ENCODE measurements at regions not wholly inside any gene's neighbourhood (a gene's known extent, or its start where the extent isn't known, plus 50 kb on each side); places are given as distances from the start of the nearest gene placed in this dataset.

DNA sequence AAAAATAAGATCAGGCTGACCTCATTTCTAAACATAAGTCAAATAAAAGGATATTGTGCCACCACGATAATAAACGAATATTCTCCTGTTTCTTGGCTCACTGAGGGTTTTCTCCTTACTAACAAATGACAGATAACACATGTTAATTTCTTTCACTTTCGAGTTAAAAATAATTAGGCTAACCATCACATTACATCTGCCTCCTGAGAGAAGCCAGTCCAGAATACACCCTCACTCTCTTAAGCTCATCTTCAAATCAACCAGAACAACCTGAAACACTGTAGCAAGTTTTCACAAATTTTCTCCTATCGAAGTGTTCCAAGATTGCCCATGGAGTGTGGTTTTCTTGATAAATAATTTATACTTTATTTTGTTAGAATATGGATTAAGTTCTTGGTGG lies 1285.6 kb upstream of the EYS start:
- DNase-seq, result no peak

DNA sequence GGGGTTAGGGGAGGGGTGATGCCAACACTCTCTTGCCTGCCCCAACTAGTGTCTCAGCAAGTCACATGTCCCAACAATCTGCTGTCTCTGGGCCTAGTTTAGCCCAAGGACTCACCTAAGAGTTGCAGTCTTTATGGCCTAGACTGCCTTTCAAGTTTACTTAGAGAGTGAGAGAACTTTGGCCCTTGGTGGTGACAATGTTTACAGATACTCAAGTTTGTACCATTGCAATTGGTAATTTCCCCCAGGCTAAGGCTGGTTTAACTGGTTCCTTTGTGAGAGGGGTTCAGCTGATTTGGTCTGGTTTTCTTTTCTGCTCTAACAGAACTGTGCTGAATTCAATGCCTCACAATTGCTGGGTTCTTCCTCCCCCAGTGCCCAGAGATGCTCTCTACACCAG lies 1279.9 kb upstream of the EYS start:
- DNase-seq, result no peak

DNA sequence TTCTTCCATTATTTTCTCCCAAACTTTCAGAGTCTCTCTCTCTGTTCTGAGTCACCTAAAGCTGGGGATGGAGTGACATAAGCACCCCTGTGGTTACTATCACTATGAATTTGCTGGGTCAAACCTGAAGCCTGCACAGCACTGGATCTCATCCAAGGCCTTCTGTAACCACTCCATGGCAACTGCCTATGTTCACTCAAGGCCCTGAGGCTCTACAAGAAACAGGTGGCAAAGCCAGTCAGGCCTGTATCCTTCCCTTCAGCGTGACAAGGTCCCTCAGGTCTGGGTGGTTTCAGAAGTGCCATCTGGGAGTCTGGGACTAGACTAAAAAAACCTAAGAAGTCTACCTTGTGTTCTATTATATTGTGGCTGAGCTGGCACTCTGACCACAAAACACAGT lies 1278.8 kb upstream of the EYS start:
- DNase-seq, result no peak

DNA sequence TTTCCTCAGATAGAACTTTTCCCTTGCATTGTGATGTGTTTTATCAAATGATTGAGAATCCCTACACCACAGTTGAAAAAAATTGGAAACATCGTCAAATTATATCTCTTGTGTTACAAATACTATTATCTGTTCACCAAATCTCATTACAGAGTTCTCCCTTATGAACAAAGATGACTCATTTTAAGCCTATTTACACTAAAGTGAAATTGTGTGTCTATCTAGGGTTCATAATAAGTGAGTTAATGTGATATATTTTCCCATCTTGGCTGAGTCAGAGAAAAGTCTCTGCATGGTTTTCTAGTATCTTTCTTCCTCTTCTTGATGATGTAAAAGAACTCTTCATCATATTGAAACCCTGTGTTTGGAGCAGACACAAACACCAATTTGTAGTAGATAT lies 1263.3 kb upstream of the EYS start:
- DNase-seq, result no peak

DNA sequence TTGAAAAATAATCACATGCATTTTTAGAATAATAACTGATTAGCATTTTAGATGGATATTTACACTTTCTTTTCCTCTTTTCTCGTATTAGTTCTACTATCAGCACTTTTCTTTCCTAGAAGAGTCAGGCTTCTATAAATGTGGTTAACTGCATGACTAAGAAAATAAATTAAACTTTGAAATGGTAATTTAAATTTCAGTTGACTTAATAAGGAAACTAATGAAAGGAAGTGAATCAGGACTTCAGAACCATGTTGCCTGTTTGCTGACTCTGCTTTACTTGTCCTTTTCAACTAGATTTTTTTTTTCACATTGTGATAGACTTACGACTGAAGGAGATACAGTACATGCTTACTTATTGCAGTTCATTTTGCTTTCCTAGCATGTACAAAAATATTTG lies 1258.2 kb upstream of the EYS start:
- no peak for DNase-seq

DNA sequence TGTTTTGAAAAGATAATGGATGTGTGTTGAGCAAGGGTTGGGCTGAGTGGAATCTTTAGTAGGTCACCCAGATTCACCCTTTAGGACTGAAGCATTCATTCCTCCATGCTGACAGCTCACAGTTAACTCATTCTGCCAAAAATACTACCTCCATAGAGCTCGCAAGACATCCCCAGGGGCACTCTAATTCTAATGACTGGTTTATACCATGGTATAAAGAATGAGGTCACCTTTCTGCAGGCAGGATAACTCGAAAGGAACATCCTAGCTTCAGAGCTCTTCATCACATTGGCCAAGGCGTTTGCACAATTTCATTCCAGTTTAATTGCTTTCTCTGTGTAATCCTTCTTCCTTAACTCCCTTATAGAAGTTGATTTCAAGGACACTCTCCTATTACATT lies 1257.2 kb upstream of the EYS start:
- DNase-seq, result no peak

DNA sequence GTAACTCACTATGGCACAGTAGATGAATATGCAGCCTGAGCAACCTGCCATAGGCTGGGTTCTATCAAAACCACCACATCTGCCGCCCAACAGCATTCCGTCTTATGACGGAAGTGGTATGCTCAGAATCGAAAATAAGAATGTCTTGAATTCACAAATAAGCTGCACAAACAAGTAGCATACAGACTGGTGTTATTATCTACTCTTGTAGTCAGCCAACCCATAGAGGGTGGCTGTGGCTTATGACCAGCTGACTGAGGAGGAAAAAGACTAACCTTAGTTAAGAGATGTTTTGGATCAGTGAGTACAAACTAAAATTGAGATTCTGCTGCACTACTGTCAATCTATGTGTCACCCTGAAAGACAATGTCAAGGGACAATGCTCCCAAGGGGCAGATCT lies 1255.1 kb upstream of the EYS start:
- DNase-seq, result no peak

DNA sequence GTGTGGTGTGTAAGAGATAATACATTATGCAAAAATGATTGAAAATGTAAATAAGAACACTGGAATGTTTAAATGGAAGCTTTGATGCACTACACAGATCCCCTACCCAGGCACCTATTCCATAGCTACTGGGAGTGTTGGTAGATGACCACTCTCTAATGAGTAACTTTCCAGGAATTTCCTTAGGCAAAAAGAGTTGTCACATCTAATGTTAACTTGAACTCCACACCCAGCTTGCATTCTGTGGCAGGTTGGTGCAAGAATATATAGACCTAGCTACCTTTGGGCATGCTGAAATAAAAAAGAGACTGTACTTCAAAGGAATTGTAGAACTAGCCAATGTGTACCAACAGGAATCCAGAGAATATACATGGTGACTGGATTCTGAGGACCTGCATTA lies 1254.2 kb upstream of the EYS start:
- no peak for DNase-seq

DNA sequence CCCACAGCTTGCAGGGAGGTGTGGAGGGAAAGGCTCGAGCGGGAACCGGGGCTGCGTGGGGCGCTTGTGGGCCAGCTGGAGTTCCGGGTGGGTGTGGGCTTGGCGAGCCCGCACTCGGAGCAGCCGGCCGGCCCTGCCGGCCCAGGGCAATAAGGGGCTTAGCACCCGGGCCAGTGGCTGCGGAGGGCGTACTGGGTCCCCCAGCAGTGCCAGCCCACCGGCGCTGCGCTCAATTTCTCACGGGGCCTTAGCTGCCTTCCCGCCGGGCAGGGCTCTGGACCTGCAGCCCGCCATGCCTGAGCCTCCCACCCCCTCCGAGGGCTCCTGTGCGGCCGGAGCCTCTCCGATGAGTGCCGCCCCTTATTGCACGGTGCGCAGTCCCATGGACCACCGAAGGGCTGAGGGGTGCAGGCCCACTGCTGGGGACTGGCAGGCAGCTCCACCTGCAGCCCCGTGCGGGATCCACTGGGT lies 1242.2 kb upstream of the EYS start:
- DNase-seq, result no peak

DNA sequence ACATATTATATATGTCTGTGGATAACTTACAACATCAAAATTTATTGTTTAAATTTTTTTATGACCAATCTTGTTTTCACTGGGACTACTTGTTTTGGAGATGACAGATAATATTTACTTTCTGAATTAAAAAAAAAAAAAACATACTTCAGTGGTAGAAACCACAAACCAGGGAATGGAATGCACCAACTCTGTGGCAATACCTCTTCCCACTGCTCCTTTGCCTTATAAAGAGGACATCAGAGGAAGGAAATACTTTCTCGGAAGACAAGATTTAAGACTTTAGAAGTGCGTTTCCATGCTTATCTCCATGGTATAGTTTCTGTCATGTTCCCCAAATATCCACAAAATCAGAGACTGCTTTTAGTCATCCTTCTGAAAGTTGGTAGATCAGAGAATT lies 1241.1 kb upstream of the EYS start:
- DNase-seq, result no peak

DNA sequence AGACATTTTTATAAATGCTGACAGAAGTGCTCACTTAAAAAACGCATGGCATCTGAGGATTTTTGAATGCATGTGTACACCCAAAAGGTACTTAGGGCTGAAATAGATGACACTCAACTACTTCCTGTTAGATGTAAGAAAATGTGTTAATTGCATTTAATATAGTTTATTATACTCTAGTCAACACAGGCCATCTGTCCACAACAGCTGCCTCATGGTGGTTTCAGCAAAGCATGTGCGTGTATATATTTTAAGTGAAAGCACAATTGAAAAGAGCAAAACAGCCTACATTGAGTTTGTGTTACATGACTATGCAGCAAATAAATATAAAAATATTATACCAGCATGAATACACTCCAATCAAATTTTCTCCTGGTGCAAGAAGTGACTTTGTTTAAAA lies 1233.0 kb upstream of the EYS start:
- DNase-seq, result peak; percentile 61

DNA sequence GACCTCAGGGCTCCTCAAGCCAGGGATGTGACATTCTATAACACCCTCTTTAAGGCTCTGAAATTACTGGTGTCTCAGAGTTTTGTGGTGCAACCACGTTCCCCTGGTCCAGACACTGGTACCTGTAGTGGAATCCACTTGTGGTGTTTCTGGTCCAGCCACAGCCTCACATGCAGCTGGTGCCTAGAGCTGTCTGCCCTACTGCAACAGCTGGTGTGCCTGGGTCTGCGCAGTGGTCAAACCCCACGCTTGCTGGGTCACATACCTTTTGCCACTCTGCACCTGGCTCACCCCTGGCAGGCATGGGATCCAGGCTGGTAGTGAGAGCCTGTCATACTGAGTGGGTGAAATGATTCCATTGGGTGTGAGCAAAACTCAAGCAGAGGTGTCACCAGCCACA lies 1230.2 kb upstream of the EYS start:
- no peak for DNase-seq

DNA sequence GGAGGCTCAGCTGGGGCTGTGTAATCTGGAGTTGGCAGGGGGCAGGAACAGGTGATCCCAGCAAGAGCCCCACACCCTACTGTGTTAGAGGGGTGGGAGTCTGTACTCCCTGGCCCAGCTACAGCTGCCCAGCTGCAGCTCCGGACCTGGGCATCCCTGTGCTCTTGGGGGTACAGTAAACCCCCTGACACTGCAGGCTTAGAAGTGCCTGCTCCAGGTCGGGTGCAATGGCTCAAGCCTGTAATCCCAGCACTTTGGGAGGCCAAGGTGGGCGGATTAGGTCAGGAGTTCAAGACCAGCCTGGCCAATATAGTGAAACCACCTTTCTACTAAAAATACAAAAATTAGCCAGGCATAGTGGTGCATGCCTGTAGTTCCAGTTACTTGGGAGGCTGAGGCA lies 1228.6 kb upstream of the EYS start:
- no peak for DNase-seq

DNA sequence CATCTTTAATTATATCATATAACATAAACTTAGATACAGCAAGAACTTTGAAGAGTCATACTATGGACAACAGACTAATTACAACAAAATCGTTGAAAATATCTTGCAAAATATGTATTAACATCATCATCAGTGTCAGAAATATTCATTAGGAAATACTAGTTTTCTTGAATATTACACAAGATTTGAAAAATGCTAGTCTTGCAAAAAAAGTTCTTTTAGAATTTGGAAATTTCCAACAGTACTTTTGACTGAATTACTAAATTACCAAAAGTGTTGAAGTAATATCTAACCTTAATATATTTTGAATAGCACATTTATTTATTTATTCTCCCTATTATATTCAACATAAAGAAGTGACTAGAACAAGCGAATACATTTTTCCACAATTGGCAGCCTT lies 1224.8 kb upstream of the EYS start:
- no peak for DNase-seq

DNA sequence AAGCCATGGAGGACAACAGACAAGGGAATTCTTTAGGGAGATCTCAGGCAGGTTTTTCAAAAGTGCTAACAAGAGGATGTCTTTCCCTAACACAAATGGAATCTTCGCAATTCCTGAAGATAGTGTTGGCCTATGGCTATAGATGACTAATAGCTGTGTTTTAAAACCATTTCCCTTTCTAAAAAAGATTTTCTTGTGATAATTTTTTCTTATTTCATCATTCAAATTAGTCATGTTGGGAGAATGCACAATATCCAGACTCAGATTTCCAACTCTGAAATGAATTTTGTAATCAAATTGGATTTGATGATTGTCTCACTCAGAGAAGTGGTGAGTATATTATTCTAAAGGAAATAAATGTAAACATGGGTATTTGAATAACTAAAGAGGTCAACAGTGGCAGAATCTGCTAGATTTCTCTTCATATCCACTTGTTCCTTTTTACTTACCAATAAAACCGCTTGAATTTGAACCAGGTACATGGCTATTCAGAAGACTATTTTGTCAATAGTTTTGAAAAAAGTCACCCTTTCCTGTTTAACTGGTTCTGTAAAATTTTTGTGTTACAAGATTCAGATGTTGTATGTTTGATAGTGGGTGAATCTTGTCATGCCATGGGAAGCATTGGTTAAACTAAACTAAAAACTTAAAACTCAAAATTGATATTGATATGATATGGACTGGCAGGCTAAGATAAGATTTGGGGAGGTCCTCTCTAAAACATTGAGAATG lies 1223.7 kb upstream of the EYS start:
- DNase-seq, result no peak

DNA sequence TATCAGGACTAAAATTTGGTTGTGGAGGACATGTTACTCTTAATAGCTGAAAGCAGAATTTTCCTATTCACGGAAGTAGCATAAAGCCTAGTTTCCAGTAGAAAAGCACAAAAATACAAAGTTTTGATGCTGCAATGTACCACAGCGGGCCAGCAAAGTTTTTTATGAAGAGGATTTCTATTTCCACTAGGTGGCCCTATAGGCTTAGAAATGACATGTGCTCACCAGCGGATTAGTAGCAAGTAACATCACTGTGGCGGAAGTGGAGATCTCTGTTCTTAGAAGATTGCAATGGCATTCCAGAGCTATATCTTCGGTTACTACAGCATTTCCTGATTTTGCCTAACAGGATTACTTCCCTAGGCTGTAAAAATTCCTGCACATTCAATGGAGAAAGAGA lies 1219.0 kb upstream of the EYS start:
- peak; percentile 54 for DNase-seq

DNA sequence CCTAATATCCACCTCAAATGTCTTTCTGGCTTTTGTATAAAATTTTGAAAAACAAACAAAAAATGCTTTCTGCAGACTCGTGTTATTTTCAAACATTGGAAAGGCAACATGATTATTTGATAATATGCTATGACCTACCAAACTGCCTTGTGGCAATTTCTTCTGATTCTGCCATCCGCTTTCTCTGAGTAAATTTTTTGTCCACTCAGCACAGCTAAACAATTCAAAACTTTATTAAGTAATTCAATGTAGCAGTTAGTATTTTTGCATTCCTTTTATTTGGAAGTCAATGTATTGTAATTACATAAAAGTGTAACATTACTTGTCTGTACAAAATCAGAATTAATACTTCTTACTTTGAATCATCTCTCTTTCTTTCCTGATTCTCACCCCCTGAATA lies 1206.6 kb upstream of the EYS start:
- DNase-seq, result no peak

DNA sequence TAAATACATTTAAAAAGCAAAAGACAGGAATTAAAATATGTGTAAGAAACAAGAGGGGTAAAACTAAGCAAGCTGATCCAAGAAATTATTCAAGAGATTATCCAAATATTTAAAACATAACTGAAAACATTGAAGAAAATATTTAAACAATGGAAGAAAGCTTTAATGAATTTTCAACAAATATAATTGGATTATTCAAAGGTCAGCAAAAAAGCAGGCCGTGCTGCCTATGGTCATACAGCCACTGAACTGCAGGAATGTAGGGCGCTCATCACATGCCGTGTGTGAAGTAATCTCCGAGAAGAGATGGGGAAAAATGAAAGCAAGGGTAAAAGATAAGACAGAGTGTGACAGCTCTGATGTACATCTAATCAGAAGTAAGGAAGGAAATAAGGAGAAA lies 1195.4 kb upstream of the EYS start:
- no peak for DNase-seq

DNA sequence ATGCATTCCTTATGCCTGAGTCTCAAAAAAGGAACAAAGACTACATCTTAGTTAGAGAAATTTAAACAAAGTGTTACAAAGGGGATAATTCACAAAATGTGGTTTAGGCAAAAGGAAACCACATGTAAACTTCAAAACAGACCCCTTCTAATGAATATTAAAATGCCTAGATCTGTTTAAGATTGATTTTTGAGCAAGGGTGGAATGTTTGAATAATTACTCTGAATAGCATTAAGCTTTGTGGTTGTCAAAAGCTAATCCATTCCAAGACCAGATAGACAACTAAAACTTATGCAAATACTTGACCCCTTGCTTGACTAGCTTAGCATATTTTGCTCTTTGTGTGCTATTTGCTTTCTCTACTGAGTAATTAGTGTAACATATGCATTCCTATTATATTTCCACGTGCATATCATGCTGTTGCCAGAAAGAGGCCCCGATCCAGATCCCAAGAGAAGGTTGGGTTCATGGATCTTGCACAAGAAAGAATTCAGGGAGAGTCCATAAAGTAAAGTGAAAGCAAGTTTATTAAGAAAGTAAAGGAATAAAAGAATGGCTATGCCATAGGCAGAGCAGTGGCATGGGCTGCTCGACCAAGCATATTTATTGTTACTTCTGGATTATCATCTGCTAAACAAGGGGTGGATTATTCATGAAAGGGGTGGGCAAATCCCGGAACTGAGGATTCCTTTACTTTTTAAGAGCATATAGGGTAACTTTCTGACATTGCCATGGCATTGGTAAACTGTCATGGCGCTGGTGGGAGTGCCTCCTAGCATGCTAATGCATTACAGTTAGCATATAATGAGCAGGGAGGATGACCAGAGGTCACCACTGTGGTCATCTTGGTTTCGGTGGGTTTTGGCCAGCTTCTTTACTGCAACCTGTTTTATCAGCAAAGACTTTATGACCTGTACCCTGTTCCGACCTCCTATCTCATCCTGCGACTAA lies 1193.4 kb upstream of the EYS start:
- no peak for DNase-seq

DNA sequence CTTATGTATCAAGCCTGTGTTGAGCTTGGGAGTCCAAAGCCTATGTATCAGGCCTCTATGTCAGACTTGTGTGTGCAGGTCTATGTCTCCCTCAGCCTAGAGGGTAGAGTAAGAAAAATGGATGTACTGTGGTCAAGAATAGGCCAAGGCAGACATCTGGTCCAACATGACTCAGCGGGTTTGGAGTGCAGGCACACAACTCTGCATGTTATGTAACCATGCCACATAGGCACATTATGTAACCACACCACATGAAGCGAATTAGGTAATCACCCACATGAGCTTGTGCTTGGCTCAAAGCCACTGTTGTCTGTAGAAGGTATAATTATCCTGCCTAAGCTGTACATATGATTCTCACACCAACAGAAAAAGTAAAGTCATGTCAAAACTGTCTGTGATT lies 1190.5 kb upstream of the EYS start:
- DNase-seq, result peak; percentile 14

DNA sequence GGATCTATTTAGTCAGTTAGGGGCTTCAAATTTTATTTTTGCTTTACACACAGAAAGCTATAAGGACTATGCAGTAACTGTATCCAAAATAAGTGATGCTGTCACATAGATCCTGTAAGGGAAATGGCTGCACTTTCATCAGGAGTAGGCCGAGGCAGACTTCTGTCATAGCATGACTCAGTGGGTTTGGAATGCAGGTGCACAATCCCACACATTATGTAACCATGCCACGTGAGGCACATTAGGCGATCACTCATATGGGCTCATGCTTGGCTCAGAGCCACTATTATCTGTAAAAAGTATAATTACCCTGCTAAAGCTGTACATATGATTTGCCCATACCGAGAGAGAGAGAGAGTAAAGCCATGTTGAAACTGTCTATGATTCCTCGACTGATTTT lies 1189.4 kb upstream of the EYS start:
- DNase-seq, result peak; percentile 6

DNA sequence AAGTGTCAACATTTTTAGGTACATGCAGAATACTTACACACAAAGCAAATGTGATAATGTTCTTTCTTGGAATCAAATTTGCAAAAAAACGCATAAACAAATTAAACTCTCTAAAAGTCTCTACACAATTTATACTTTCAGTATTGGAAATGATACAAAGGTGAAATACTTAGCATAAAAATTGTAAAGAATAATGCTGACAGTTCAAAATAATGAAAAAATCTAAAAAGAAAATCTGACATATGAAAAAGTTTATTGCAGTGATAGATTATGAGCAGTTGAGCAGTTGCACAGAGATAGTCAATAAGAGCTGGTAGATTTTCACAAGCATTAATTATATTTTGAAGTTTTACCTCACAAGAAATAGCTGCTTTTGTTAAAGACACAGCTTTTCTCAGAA lies 1176.4 kb upstream of the EYS start:
- no peak for DNase-seq

DNA sequence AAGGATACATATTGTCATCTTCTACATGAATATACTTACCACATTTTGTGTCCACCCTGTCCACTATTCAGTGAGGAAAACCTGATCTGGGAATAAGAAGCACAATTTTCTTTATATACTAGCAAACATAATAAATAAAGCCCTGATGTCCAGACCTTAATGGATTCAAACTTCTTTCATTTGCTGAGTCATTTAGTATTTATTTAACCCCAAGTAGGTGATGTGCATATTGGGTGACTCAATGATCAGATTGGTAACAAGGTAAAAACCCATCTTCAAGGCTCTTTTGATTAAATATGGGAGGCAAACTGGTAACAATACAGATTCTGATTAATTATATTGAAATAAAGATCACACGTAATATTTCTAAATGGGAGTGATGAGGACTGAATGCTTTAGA lies 1159.8 kb upstream of the EYS start:
- no peak for DNase-seq

DNA sequence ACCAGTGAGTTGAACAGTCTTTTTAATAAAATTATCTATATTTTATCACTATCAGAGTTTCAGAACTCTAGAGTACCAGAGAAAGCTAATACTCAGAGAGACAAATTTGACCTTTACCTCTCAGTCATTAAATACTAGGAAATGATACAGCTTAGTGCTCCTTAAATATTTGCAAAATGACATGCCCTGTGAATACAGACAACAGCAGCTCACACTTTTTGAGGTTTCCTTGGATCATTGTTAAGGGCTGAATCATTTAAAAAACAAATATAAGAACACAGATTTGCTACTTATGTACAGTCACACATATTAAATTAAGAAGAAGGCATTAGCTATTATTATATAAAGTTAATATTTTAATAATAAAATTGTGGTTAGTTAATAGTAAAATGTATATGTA lies 1158.7 kb upstream of the EYS start:
- no peak for DNase-seq
